ENCODE measurements at regions not wholly inside any gene's neighbourhood (a gene's known extent, or its start where the extent isn't known, plus 50 kb on each side); places are given as distances from the start of the nearest gene placed in this dataset.
"Not testable (repeated sequence)": the region's sequence is repeated elsewhere in the genome, so short reads cannot be mapped to it uniquely, and the experiment has no call there.

GRCh38 chrX:121761845-121762244, 714.4 kb downstream of the GLUD2 start:
- no peaks in the 10 kb centered on the region for H3K4me1 Mint-ChIP-seq
- no peak for TF ChIP-seq CTCF (IDR thresholded peaks at IDR 0.05; ENCODE audit: unreplicated experiment in 3 of 3)
- H3K27me3 Mint-ChIP-seq (ENCODE audit: low read depth): no peaks in the 10 kb centered on the region
- no peaks in the 10 kb centered on the region for H3K36me3 Mint-ChIP-seq (ENCODE audit: low read depth)
- H3K27ac Mint-ChIP-seq: no peak overlapping the region
- no peak overlapping the region for H3K4me3 Mint-ChIP-seq
- no peaks in the 10 kb centered on the region for H3K9me3 Mint-ChIP-seq

GRCh38 chrX:121763671-121764070, 716.3 kb downstream of the GLUD2 start:
- H3K9me3 Mint-ChIP-seq: no peaks in the 10 kb centered on the region
- H3K27me3 Mint-ChIP-seq (ENCODE audit: low read depth): no peaks in the 10 kb centered on the region
- H3K4me3 Mint-ChIP-seq: no peak overlapping the region
- no peaks in the 10 kb centered on the region for H3K36me3 Mint-ChIP-seq (ENCODE audit: low read depth)
- H3K27ac Mint-ChIP-seq: no peak overlapping the region
- TF ChIP-seq CTCF (IDR thresholded peaks at IDR 0.05; ENCODE audit: unreplicated experiment in 3 of 3): no peak
- no peaks in the 10 kb centered on the region for H3K4me1 Mint-ChIP-seq

- not testable (repeated sequence) for H3K4me3 Mint-ChIP-seq; H3K27ac Mint-ChIP-seq; H3K4me1 Mint-ChIP-seq; H3K9me3 Mint-ChIP-seq; H3K36me3 Mint-ChIP-seq (ENCODE audit: low read depth); H3K27me3 Mint-ChIP-seq (ENCODE audit: low read depth)
Measured at GRCh38 chrX:121768210-121768609, 720.8 kb downstream of the GLUD2 start.

- H3K4me3 Mint-ChIP-seq: no peak overlapping the region
- H3K36me3 Mint-ChIP-seq (ENCODE audit: low read depth): no peaks in the 10 kb centered on the region
- no peaks in the 10 kb centered on the region for H3K27me3 Mint-ChIP-seq (ENCODE audit: low read depth)
- H3K4me1 Mint-ChIP-seq: no peaks in the 10 kb centered on the region
- TF ChIP-seq CTCF (IDR thresholded peaks at IDR 0.05; ENCODE audit: unreplicated experiment in 3 of 3): no peak
- no peak overlapping the region for H3K27ac Mint-ChIP-seq
- H3K9me3 Mint-ChIP-seq: peaks cover 4% of the 10 kb centered on the region
Measured at GRCh38 chrX:121781991-121782390, 734.6 kb downstream of the GLUD2 start.

GRCh38 chrX:121782544-121782943, 735.1 kb downstream of the GLUD2 start:
- H3K9me3 Mint-ChIP-seq: peaks cover 4% of the 10 kb centered on the region
- H3K27me3 Mint-ChIP-seq (ENCODE audit: low read depth): no peaks in the 10 kb centered on the region
- no peaks in the 10 kb centered on the region for H3K4me1 Mint-ChIP-seq
- TF ChIP-seq CTCF (IDR thresholded peaks at IDR 0.05; ENCODE audit: unreplicated experiment in 3 of 3): no peak
- no peak overlapping the region for H3K4me3 Mint-ChIP-seq
- H3K27ac Mint-ChIP-seq: no peak overlapping the region
- no peaks in the 10 kb centered on the region for H3K36me3 Mint-ChIP-seq (ENCODE audit: low read depth)

- Mint-ChIP-seq H3K36me3 (ENCODE audit: low read depth) (no peaks in the 10 kb centered on the region), H3K4me3 (no peak overlapping the region), H3K9me3 (peaks cover 4% of the 10 kb centered on the region), H3K27me3 (ENCODE audit: low read depth) (no peaks in the 10 kb centered on the region), H3K4me1 (no peaks in the 10 kb centered on the region), H3K27ac (no peak overlapping the region)
- TF ChIP-seq CTCF (IDR thresholded peaks at IDR 0.05; ENCODE audit: unreplicated experiment in 3 of 3): no peak
Measured at GRCh38 chrX:121782976-121783375, 735.6 kb downstream of the GLUD2 start.

All from nephron (organoid).